Vagina (tissue), 2 donors: ENCODE measurements at regions not wholly inside any gene's neighbourhood (a gene's known extent, or its start where the extent isn't known, plus 50 kb on each side); places are given as distances from the start of the nearest gene placed in this dataset.

Experiments used
- POLR2AphosphoS5 ChIP-seq, 2 donors: sonication (generic); formaldehyde crosslinking; IDR thresholded peaks; one replicate each; pipeline ENCODE4 v1.9.0; 2017; ENCODE audit warnings: antibody characterized with exemption in 2 of 2, mild to moderate bottlenecking in 2 of 2, low read depth in 1 of 2; ENCODE audit not compliant: insufficient read depth in 1 of 2
- TF ChIP-seq, protein P1 (sequence below), 3 experiments: fragments of 450-650 bp in 2 of 3; fragments of 200-600 bp in 1 of 3; sonication (generic) in 1 of 3; IDR thresholded peaks; one replicate each; pipeline ENCODE4 v1.5.1; 2017 to 2019; ENCODE audit warnings: antibody characterized with exemption in 3 of 3, mild to moderate bottlenecking in 2 of 3, moderate library complexity in 2 of 3

GRCh38 chr13:54110597-54110996, 1082.0 kb downstream of the OLFM4 start:
- TF ChIP-seq, protein P1, sequence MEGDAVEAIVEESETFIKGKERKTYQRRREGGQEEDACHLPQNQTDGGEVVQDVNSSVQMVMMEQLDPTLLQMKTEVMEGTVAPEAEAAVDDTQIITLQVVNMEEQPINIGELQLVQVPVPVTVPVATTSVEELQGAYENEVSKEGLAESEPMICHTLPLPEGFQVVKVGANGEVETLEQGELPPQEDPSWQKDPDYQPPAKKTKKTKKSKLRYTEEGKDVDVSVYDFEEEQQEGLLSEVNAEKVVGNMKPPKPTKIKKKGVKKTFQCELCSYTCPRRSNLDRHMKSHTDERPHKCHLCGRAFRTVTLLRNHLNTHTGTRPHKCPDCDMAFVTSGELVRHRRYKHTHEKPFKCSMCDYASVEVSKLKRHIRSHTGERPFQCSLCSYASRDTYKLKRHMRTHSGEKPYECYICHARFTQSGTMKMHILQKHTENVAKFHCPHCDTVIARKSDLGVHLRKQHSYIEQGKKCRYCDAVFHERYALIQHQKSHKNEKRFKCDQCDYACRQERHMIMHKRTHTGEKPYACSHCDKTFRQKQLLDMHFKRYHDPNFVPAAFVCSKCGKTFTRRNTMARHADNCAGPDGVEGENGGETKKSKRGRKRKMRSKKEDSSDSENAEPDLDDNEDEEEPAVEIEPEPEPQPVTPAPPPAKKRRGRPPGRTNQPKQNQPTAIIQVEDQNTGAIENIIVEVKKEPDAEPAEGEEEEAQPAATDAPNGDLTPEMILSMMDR (IDR thresholded peaks at IDR 0.05): no peak
- no peak for TF ChIP-seq POLR2AphosphoS5 (IDR thresholded peaks at IDR 0.05; ENCODE audit: insufficient read depth in 1 of 2, low read depth in 1 of 2)
